Liver (tissue), 3 donors: ENCODE measurements at regions not wholly inside any gene's neighbourhood (a gene's known extent, or its start where the extent isn't known, plus 50 kb on each side); places are given as distances from the start of the nearest gene placed in this dataset.

Source experiments
- ATF3 ChIP-seq: IDR thresholded peaks from 2 replicates; pipeline ENCODE4 v1.6.1; 2016; ENCODE audit warnings: antibody characterized with exemption
- EGR1 ChIP-seq, 2 donors: IDR thresholded peaks; 2 replicates each; pipeline ENCODE4 v1.6.1; 2016 to 2018; ENCODE audit warnings: antibody characterized with exemption in 2 of 2, low read depth in 2 of 2
- GABPA ChIP-seq, 2 donors: IDR thresholded peaks in 1 of 2; conservative IDR thresholded peaks in 1 of 2; 2 replicates each; pipeline ENCODE4 v1.6.1; 2016; ENCODE audit warnings: antibody characterized with exemption in 2 of 2, mild to moderate bottlenecking in 1 of 2, moderate library complexity in 1 of 2
- JUND ChIP-seq, 2 donors: IDR thresholded peaks; 2 replicates each; pipeline ENCODE4 v1.6.1; 2016; ENCODE audit warnings: antibody characterized with exemption in 2 of 2
- NR2F2 ChIP-seq: IDR thresholded peaks from 2 replicates; pipeline ENCODE4 v1.6.1; 2016; ENCODE audit warnings: antibody characterized with exemption
- RAD21 ChIP-seq, 2 donors: IDR thresholded peaks; 2 replicates each; pipeline ENCODE4 v1.6.1; 2016; ENCODE audit warnings: antibody characterized with exemption in 2 of 2, mild to moderate bottlenecking in 2 of 2
- RXRA ChIP-seq, 2 donors: IDR thresholded peaks; 2 replicates each; pipeline ENCODE4 v1.6.1; 2017 to 2018; ENCODE audit warnings: antibody characterized with exemption in 2 of 2, mild to moderate bottlenecking in 1 of 2
- SP1 ChIP-seq: IDR thresholded peaks from 2 replicates; pipeline ENCODE4 v1.6.1; 2018; ENCODE audit warnings: antibody characterized with exemption, mild to moderate bottlenecking
- TAF1 ChIP-seq: conservative IDR thresholded peaks from 2 replicates; pipeline ENCODE4 v1.6.1; 2016; ENCODE audit warnings: antibody characterized with exemption, mild to moderate bottlenecking
- YY1 ChIP-seq: IDR thresholded peaks from 2 replicates; pipeline ENCODE4 v1.6.1; 2016; ENCODE audit warnings: antibody characterized with exemption, mild to moderate bottlenecking
- TF ChIP-seq, protein P1 (sequence below): fragments of 150-350 bp; IDR thresholded peaks from 2 replicates; pipeline ENCODE4 v1.5.1; 2017; ENCODE audit warnings: improper control_type of control experiment, low read depth, low read length; ENCODE audit not compliant: missing input control
- TF ChIP-seq, protein P2 (sequence below): IDR thresholded peaks from 2 replicates; pipeline ENCODE4 v1.6.1; 2016; ENCODE audit warnings: antibody characterized with exemption, mild to moderate bottlenecking
- TF ChIP-seq, protein P3 (sequence below): IDR thresholded peaks from 2 replicates; pipeline ENCODE4 v1.6.1; 2016; ENCODE audit warnings: antibody characterized with exemption
- donor health status: healthy.
- donor health status: healthy.

DNA sequence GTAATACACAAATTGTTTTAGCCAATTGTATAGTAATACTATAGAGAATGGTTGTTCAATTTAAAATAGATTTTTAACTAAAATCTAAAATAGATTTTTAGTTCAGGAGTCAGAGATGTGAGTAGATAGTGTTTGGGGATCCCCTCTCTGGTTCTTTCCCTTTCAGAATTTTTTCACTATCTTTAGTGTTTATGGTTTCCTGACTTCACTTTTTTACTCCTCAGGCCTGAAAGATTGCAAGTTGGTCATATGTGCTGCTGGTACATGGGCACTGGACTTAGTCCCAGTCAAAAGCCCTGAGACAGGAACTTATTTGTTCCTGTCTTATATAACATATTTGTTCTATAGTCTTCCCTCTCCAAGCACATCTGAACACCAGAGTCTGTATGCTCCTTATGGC lies 96.8 kb upstream of the ATP1B1 start:
- TF ChIP-seq, protein P1, sequence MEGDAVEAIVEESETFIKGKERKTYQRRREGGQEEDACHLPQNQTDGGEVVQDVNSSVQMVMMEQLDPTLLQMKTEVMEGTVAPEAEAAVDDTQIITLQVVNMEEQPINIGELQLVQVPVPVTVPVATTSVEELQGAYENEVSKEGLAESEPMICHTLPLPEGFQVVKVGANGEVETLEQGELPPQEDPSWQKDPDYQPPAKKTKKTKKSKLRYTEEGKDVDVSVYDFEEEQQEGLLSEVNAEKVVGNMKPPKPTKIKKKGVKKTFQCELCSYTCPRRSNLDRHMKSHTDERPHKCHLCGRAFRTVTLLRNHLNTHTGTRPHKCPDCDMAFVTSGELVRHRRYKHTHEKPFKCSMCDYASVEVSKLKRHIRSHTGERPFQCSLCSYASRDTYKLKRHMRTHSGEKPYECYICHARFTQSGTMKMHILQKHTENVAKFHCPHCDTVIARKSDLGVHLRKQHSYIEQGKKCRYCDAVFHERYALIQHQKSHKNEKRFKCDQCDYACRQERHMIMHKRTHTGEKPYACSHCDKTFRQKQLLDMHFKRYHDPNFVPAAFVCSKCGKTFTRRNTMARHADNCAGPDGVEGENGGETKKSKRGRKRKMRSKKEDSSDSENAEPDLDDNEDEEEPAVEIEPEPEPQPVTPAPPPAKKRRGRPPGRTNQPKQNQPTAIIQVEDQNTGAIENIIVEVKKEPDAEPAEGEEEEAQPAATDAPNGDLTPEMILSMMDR: no peak
- TF ChIP-seq RAD21 (IDR thresholded peaks at IDR 0.05) (no peak), GABPA (IDR thresholded peaks at IDR 0.05 in 1 of 2, conservative IDR thresholded peaks at IDR 0.05 in 1 of 2) (no peak), YY1 (no peak), SP1 (no peak), RXRA (IDR thresholded peaks at IDR 0.05) (no peak), JUND (IDR thresholded peaks at IDR 0.05) (no peak), TAF1 (no peak), NR2F2 (no peak), EGR1 (IDR thresholded peaks at IDR 0.05; ENCODE audit: low read depth in 2 of 2) (no peak), ATF3 (no peak)
- TF ChIP-seq, protein P2, sequence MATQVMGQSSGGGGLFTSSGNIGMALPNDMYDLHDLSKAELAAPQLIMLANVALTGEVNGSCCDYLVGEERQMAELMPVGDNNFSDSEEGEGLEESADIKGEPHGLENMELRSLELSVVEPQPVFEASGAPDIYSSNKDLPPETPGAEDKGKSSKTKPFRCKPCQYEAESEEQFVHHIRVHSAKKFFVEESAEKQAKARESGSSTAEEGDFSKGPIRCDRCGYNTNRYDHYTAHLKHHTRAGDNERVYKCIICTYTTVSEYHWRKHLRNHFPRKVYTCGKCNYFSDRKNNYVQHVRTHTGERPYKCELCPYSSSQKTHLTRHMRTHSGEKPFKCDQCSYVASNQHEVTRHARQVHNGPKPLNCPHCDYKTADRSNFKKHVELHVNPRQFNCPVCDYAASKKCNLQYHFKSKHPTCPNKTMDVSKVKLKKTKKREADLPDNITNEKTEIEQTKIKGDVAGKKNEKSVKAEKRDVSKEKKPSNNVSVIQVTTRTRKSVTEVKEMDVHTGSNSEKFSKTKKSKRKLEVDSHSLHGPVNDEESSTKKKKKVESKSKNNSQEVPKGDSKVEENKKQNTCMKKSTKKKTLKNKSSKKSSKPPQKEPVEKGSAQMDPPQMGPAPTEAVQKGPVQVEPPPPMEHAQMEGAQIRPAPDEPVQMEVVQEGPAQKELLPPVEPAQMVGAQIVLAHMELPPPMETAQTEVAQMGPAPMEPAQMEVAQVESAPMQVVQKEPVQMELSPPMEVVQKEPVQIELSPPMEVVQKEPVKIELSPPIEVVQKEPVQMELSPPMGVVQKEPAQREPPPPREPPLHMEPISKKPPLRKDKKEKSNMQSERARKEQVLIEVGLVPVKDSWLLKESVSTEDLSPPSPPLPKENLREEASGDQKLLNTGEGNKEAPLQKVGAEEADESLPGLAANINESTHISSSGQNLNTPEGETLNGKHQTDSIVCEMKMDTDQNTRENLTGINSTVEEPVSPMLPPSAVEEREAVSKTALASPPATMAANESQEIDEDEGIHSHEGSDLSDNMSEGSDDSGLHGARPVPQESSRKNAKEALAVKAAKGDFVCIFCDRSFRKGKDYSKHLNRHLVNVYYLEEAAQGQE: no peak
- TF ChIP-seq, protein P3, sequence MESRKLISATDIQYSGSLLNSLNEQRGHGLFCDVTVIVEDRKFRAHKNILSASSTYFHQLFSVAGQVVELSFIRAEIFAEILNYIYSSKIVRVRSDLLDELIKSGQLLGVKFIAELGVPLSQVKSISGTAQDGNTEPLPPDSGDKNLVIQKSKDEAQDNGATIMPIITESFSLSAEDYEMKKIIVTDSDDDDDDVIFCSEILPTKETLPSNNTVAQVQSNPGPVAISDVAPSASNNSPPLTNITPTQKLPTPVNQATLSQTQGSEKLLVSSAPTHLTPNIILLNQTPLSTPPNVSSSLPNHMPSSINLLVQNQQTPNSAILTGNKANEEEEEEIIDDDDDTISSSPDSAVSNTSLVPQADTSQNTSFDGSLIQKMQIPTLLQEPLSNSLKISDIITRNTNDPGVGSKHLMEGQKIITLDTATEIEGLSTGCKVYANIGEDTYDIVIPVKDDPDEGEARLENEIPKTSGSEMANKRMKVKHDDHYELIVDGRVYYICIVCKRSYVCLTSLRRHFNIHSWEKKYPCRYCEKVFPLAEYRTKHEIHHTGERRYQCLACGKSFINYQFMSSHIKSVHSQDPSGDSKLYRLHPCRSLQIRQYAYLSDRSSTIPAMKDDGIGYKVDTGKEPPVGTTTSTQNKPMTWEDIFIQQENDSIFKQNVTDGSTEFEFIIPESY: no peak
